ENCODE measurements at regions not wholly inside any gene's neighbourhood (a gene's known extent, or its start where the extent isn't known, plus 50 kb on each side); places are given as distances from the start of the nearest gene placed in this dataset.

DNA sequence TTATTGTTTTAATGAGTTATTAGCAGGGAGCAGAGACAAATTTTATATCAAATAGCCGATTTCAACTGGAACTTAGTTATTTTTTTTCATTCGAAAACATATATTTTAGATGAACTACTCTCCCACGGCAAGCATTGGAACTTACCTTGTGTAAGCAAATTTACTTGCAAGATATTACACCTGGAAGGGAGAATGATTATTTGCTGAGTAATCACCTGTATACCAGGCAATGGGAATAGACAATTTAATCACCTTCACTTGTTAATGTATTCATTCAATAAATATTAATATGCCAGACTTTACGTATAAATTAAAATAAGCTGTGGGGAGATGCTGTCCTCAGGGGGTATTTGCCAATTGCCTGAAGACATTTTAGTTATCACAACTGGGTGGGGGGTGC lies 1069.9 kb upstream of the CHAC2 start:
- Histone ChIP-seq H3K27ac (ENCODE audit: low read length) (no peak overlapping the region), H3K4me3 (ENCODE audit: low read length) (no peak overlapping the region), H3K36me3 (ENCODE audit: control insufficient read depth, insufficient read depth, low read length) (no peaks in the 10 kb centered on the region), H3K4me1 (ENCODE audit: control insufficient read depth, insufficient read depth, low read length) (no peaks in the 10 kb centered on the region), H3K27me3 (ENCODE audit: control insufficient read depth, insufficient read depth, low read length) (no peaks in the 10 kb centered on the region), H3K9me3 (replicated peaks; ENCODE audit: control insufficient read depth, low read depth, low read length) (no peaks in the 10 kb centered on the region)
- DNase-seq, result no peak
- WGBS (ENCODE audit: insufficient coverage), result no CpG with 5 or more reads among the region's 4 CpGs

DNA sequence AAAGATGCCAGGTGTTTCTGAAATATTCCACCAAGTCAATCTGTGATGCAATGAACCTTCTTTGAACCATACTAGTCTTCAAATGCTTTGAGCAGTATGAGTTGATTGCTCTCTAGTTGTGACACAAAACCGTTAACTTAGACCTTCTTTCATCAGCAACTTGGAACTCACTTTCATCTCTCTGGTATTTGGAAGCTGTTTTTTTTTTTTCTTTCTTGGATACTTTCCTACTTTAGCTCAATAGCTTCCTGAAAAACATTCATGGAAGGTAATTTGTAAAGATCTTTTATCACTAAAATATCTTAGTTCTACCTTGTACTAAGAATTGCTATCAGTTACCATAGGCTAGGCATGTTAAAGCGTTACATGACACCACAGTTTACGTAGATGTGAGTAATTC lies 1071.9 kb upstream of the CHAC2 start:
- no peaks in the 10 kb centered on the region for H3K4me1 ChIP-seq (ENCODE audit: control insufficient read depth, insufficient read depth, low read length)
- no peaks in the 10 kb centered on the region for H3K27me3 ChIP-seq (ENCODE audit: control insufficient read depth, insufficient read depth, low read length)
- no peaks in the 10 kb centered on the region for H3K9me3 ChIP-seq (replicated peaks; ENCODE audit: control insufficient read depth, low read depth, low read length)
- H3K36me3 ChIP-seq (ENCODE audit: control insufficient read depth, insufficient read depth, low read length), result no peaks in the 10 kb centered on the region
- DNase-seq, result no peak
- WGBS (ENCODE audit: insufficient coverage), result no CpG with 5 or more reads among the region's 3 CpGs
- no peak overlapping the region for H3K27ac ChIP-seq (ENCODE audit: low read length)
- no peak overlapping the region for H3K4me3 ChIP-seq (ENCODE audit: low read length)

DNA sequence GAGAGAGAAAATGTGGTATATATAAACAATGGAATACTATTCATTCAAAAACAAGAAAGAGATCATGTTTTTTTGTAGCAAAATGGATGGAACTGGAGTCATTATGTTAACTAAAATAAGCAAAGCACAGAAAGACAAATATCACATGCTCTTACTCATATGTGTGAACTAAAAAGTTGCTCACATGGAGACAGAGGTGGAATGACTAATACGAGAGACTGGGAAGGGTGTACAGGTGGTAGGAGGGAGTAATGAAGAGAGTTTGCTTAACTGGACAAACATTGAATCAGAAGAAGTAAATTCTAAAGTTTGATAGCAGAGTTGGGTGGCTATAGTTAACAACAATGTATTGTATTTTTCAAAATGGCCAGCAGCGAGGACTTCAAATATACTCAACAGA lies 1080.7 kb upstream of the CHAC2 start:
- H3K4me3 ChIP-seq (ENCODE audit: low read length), result no peak overlapping the region
- 60% methylated on average over 1 of the region's 2 CpGs for WGBS (ENCODE audit: insufficient coverage)
- DNase-seq, result no peak

DNA sequence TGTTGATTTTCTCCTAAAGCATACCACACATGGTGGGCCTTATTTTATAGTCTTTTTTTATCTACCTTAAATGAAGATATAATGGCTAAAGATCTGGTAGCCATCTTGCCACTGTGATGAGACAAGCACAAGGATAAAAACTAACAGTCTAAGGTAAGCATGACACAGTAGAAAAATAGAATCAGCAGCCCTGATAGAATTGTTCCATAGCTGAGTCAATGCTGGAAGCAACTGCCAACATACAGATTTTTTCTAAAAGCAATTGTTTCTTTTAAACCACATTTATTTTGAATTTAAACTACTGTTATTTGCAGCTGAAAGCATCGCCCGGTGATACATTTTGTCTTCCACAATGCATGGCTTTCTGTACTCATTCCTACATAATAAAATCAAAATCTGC lies 1091.5 kb upstream of the CHAC2 start:
- Histone ChIP-seq H3K27ac (ENCODE audit: low read length) (no peak overlapping the region), H3K36me3 (ENCODE audit: control insufficient read depth, insufficient read depth, low read length) (no peaks in the 10 kb centered on the region), H3K4me3 (ENCODE audit: low read length) (no peak overlapping the region), H3K9me3 (replicated peaks; ENCODE audit: control insufficient read depth, low read depth, low read length) (peaks cover 6% of the 10 kb centered on the region), H3K27me3 (ENCODE audit: control insufficient read depth, insufficient read depth, low read length) (no peaks in the 10 kb centered on the region), H3K4me1 (ENCODE audit: control insufficient read depth, insufficient read depth, low read length) (no peaks in the 10 kb centered on the region)
- WGBS (ENCODE audit: insufficient coverage), result 95% methylated on average over 2 of the region's 2 CpGs
- DNase-seq, result no peak

More for the DNA sequence above, 1080.7 kb upstream of the CHAC2 start:
- Histone ChIP-seq H3K9me3 (replicated peaks; ENCODE audit: control insufficient read depth, low read depth, low read length) (peaks cover 8% of the 10 kb centered on the region), H3K27me3 (ENCODE audit: control insufficient read depth, insufficient read depth, low read length) (no peaks in the 10 kb centered on the region), H3K36me3 (ENCODE audit: control insufficient read depth, insufficient read depth, low read length) (no peaks in the 10 kb centered on the region), H3K4me1 (ENCODE audit: control insufficient read depth, insufficient read depth, low read length) (no peaks in the 10 kb centered on the region), H3K27ac (ENCODE audit: low read length) (no peak overlapping the region)

DNA sequence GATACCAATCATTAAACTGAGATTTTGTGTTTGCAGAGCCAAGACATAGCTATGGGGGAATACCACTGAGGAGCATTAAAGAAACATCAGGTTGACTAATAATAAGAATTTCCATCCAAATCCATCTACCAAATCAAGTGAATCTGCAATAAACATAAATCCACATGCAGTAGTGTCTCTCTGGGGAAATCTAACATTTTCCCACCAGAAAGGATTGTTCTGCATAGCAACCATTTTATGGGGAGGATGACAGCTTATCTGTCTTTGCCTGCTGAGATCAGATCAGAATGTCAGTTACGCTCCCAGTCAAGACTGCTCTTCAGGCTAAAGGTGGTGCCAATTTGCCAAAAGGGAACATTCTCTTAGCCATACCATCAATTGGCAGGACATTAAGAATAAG lies 1098.9 kb upstream of the CHAC2 start:
- no peak overlapping the region for H3K4me3 ChIP-seq (ENCODE audit: low read length)

DNA sequence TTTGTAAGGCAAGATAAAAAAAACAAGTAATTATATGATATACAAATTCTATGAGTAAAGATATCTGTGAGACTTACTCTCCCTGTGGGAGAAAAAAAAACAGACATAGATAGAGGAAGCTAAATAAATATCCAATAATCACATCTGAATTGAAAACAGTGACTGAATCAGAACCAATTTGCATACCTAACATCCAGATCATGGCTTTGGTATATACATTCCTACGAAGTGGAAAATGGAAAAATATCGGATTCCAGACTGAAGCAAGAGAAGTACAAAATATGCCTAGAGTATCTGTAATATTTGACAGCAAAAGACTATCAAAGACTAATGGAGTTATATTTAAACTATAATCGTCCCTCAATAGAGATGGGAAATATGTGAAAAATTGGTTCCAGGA lies 1108.1 kb upstream of the CHAC2 start:
- H3K27me3 ChIP-seq (ENCODE audit: control insufficient read depth, insufficient read depth, low read length), result no peaks in the 10 kb centered on the region
- DNase-seq, result no peak
- no peaks in the 10 kb centered on the region for H3K36me3 ChIP-seq (ENCODE audit: control insufficient read depth, insufficient read depth, low read length)
- no peak overlapping the region for H3K27ac ChIP-seq (ENCODE audit: low read length)
- H3K9me3 ChIP-seq (replicated peaks; ENCODE audit: control insufficient read depth, low read depth, low read length), result peaks cover 2% of the 10 kb centered on the region
- no peaks in the 10 kb centered on the region for H3K4me1 ChIP-seq (ENCODE audit: control insufficient read depth, insufficient read depth, low read length)
- no peak overlapping the region for H3K4me3 ChIP-seq (ENCODE audit: low read length)
- WGBS (ENCODE audit: insufficient coverage), result no CpG with 5 or more reads among the region's 3 CpGs

More for the DNA sequence above, 1098.9 kb upstream of the CHAC2 start:
- no peak overlapping the region for H3K27ac ChIP-seq (ENCODE audit: low read length)
- no peaks in the 10 kb centered on the region for H3K27me3 ChIP-seq (ENCODE audit: control insufficient read depth, insufficient read depth, low read length)
- H3K36me3 ChIP-seq (ENCODE audit: control insufficient read depth, insufficient read depth, low read length), result no peaks in the 10 kb centered on the region
- H3K9me3 ChIP-seq (replicated peaks; ENCODE audit: control insufficient read depth, low read depth, low read length), result peaks cover 4% of the 10 kb centered on the region
- 50% methylated on average over 1 of the region's 1 CpG for WGBS (ENCODE audit: insufficient coverage)
- DNase-seq, result peak; percentile 40
- no peaks in the 10 kb centered on the region for H3K4me1 ChIP-seq (ENCODE audit: control insufficient read depth, insufficient read depth, low read length)

DNA sequence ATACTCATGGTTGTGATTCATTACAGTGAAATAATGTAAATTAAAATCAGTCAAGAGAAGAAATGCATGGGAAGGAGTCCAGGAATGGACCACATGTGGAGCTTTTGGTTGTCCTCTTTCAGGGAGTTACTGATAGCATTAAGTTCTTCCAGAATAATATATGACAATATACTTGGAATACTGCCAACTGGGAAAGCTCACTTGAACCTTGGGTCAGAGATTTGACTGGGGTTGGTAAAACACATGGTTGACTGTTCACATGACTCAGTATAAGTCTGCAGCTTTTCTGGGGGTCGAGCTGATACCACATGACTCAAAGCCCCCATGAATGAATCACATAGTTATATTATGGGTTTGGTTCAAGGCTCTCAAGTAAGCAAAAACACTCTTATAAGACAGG lies 1109.0 kb upstream of the CHAC2 start:
- Histone ChIP-seq H3K27ac (ENCODE audit: low read length) (no peak overlapping the region), H3K9me3 (replicated peaks; ENCODE audit: control insufficient read depth, low read depth, low read length) (peaks cover 2% of the 10 kb centered on the region), H3K36me3 (ENCODE audit: control insufficient read depth, insufficient read depth, low read length) (no peaks in the 10 kb centered on the region), H3K4me3 (ENCODE audit: low read length) (no peak overlapping the region), H3K4me1 (ENCODE audit: control insufficient read depth, insufficient read depth, low read length) (no peaks in the 10 kb centered on the region), H3K27me3 (ENCODE audit: control insufficient read depth, insufficient read depth, low read length) (no peaks in the 10 kb centered on the region)
- no CpG with 5 or more reads among the region's 1 CpG for WGBS (ENCODE audit: insufficient coverage)
- DNase-seq, result no peak

DNA sequence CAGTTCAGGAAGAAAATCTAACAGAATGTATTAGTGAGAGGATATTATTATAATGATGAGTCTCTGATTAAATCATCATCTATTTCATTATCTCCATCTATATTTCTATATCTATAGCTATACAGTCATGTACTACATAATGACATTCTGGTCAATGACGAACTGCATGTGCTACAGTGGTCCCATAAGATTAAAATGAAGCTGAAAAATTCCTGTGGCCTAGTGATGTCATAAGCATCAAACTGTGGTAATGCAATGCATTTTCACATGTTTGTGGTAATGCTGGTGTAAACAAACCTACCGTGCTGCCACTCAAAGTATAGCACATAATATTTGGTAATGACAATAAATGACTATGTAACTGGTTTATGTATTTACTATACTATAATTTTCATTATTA lies 1127.9 kb upstream of the CHAC2 start:
- H3K27me3 ChIP-seq (ENCODE audit: control insufficient read depth, insufficient read depth, low read length), result no peaks in the 10 kb centered on the region
- no peak overlapping the region for H3K27ac ChIP-seq (ENCODE audit: low read length)
- H3K36me3 ChIP-seq (ENCODE audit: control insufficient read depth, insufficient read depth, low read length), result no peaks in the 10 kb centered on the region
- WGBS (ENCODE audit: insufficient coverage), result no CpG with 5 or more reads among the region's 2 CpGs
- DNase-seq, result no peak
- H3K4me3 ChIP-seq (ENCODE audit: low read length), result no peak overlapping the region
- no peaks in the 10 kb centered on the region for H3K4me1 ChIP-seq (ENCODE audit: control insufficient read depth, insufficient read depth, low read length)
- H3K9me3 ChIP-seq (replicated peaks; ENCODE audit: control insufficient read depth, low read depth, low read length), result peaks cover 7% of the 10 kb centered on the region

DNA sequence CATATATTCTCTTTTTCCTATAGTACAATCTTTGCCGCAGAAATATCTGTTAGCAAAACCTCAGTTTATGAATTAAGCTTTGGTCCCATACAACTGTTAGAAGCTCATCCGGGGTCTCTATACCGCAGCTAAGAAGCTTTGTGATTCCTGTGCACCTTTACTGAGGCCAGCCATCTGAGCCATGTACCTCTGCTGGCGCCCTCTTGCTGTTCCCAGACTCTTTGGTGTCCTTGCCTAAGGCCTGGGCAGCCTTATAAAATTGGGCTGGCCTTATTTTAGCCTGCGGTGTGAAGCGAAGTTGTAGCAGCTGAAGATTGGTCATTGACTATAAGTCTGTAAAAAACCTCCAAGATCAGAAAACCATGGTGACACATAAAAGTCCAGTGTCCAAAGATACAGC lies 1135.1 kb upstream of the CHAC2 start:
- WGBS (ENCODE audit: insufficient coverage), result 90% methylated on average over 6 of the region's 6 CpGs
- Histone ChIP-seq H3K27me3 (ENCODE audit: control insufficient read depth, insufficient read depth, low read length) (no peaks in the 10 kb centered on the region), H3K4me3 (ENCODE audit: low read length) (no peak overlapping the region), H3K9me3 (replicated peaks; ENCODE audit: control insufficient read depth, low read depth, low read length) (peaks cover 2% of the 10 kb centered on the region), H3K36me3 (ENCODE audit: control insufficient read depth, insufficient read depth, low read length) (no peaks in the 10 kb centered on the region), H3K27ac (ENCODE audit: low read length) (no peak overlapping the region), H3K4me1 (ENCODE audit: control insufficient read depth, insufficient read depth, low read length) (no peaks in the 10 kb centered on the region)
- no peak for DNase-seq

DNA sequence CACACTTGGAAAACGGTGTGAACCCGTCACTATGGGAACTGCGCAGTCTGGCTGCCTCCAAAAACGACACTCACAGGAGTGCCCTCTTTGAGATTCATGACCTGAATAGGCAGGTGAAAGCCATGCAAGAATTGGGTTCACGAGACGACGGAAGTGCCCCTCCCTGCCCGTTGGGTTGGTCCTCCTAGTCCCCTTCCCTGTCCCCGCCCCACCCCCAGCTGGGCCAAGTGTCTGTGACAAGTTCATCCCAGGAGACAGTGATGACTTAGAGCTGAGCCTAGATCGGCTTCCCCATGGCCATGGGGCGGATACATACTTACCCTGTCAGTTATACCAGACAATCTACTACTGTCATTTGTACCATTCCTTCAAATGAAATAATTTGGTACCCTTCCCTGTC lies 1137.7 kb upstream of the CHAC2 start:
- H3K27ac ChIP-seq (ENCODE audit: low read length), result no peak overlapping the region
- H3K4me3 ChIP-seq (ENCODE audit: low read length), result no peak overlapping the region
- no peaks in the 10 kb centered on the region for H3K4me1 ChIP-seq (ENCODE audit: control insufficient read depth, insufficient read depth, low read length)
- H3K9me3 ChIP-seq (replicated peaks; ENCODE audit: control insufficient read depth, low read depth, low read length), result peaks cover 2% of the 10 kb centered on the region
- no peaks in the 10 kb centered on the region for H3K36me3 ChIP-seq (ENCODE audit: control insufficient read depth, insufficient read depth, low read length)
- no peaks in the 10 kb centered on the region for H3K27me3 ChIP-seq (ENCODE audit: control insufficient read depth, insufficient read depth, low read length)
- no peak for DNase-seq
- WGBS (ENCODE audit: insufficient coverage), result 91% methylated on average over 11 of the region's 11 CpGs

DNA sequence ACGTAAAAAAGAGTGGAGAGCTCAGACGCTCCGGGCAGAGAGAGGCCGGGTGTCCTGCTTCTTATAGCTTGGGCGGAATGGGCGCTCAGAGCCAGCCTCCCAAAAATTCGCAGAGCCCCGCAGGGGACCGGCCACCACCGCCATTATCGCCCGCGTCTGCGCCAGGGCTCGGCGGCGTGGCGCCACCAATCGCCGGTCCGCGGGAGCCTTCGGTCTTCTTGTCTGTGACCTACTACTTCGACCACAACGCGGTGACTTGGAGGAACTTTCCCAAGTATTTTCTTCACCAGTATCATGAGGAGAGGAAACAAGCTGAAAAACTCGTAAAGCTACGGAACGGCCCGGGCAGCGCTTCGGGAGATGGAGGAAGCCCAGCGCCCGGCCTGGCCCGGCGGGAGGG lies 1138.1 kb upstream of the CHAC2 start:
- Histone ChIP-seq H3K36me3 (ENCODE audit: control insufficient read depth, insufficient read depth, low read length) (no peaks in the 10 kb centered on the region), H3K27me3 (ENCODE audit: control insufficient read depth, insufficient read depth, low read length) (no peaks in the 10 kb centered on the region), H3K4me3 (ENCODE audit: low read length) (no peak overlapping the region), H3K4me1 (ENCODE audit: control insufficient read depth, insufficient read depth, low read length) (no peaks in the 10 kb centered on the region), H3K27ac (ENCODE audit: low read length) (no peak overlapping the region), H3K9me3 (replicated peaks; ENCODE audit: control insufficient read depth, low read depth, low read length) (peaks cover 2% of the 10 kb centered on the region)
- 97% methylated on average over 35 of the region's 36 CpGs for WGBS (ENCODE audit: insufficient coverage)
- no peak for DNase-seq

Measured in muscle of leg (tissue), 3 donors.